NCI-H2029 treated with DMSO at 0.1 percent for 48 hours (cell line): ENCODE measurements at regions not wholly inside any gene's neighbourhood (a gene's known extent, or its start where the extent isn't known, plus 50 kb on each side); places are given as distances from the start of the nearest gene placed in this dataset.

Experiments used
- DNase-seq: peaks from one replicate; lab custom pipeline; 2025; lab: John Stamatoyannopoulos, UW

GRCh38 chr11:134476435-134477021 lies 64.5 kb upstream of the B3GAT1 start:
- no peak for DNase-seq

GRCh38 chr11:134475951-134476350 lies 63.9 kb upstream of the B3GAT1 start:
- no peak for DNase-seq

- DNase-seq = no peak
Measured at GRCh38 chr11:134474942-134475341, 62.9 kb upstream of the B3GAT1 start.

GRCh38 chr11:134474070-134474860 lies 62.2 kb upstream of the B3GAT1 start:
- DNase-seq = no peak

GRCh38 chr11:134471716-134472455 lies 59.8 kb upstream of the B3GAT1 start:
- no peak for DNase-seq

GRCh38 chr11:134471087-134471715 lies 59.2 kb upstream of the B3GAT1 start:
- no peak for DNase-seq

- DNase-seq = no peak
Measured at GRCh38 chr11:134470238-134470637, 58.2 kb upstream of the B3GAT1 start.

GRCh38 chr11:134469627-134470026 lies 57.6 kb upstream of the B3GAT1 start:
- DNase-seq = no peak

- DNase-seq = no peak
Measured at GRCh38 chr11:134468796-134469195, 56.8 kb upstream of the B3GAT1 start.

GRCh38 chr11:134468081-134468668 lies 56.1 kb upstream of the B3GAT1 start:
- DNase-seq = no peak

GRCh38 chr11:134466610-134467567 lies 54.8 kb upstream of the B3GAT1 start:
- no peak for DNase-seq

- no peak for DNase-seq
Measured at GRCh38 chr11:134466156-134466555, 54.1 kb upstream of the B3GAT1 start.

GRCh38 chr11:134464981-134465730 lies 53.1 kb upstream of the B3GAT1 start:
- no peak for DNase-seq

GRCh38 chr11:134464196-134464595 lies 52.2 kb upstream of the B3GAT1 start:
- DNase-seq = no peak

GRCh38 chr11:134463716-134464115 lies 51.7 kb upstream of the B3GAT1 start:
- DNase-seq = no peak
